ENCODE measurements at regions not wholly inside any gene's neighbourhood (a gene's known extent, or its start where the extent isn't known, plus 50 kb on each side); places are given as distances from the start of the nearest gene placed in this dataset.
"Not testable (repeated sequence)": the region's sequence is repeated elsewhere in the genome, so short reads cannot be mapped to it uniquely, and the experiment has no call there.

DNA sequence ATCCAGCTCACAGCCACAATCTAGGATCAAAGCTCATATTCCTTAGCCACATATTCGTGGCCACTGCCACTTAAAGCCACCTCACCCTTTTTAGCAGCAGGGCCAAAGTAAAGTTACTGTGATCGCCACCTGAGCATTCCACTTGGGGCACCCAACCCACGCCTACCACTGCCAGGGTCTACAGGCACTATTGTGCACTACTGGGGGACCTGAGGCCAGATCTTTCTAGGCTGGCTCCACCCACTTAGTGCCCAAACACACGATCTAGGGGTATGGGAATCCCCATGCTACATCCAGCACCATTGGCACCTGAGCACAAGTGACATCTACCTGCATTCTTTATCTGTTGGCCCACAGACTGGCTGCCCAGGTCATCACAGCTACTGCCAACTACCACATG, 517.9 kb upstream of the PRR20A start:
- ChIA-PET POLR2A (no interaction called here), CTCF (no interaction called here)
- H3K9me1 ChIP-seq (replicated peaks; ENCODE audit: control insufficient read depth, extremely low read depth, insufficient read depth, low read length), result no peaks in the 10 kb centered on the region
- no peak overlapping the region for H2AFZ ChIP-seq (ENCODE audit: low read depth, low read length)
- H3K9ac ChIP-seq (replicated peaks; ENCODE audit: extremely low read depth, insufficient read depth, low read length), result no peak overlapping the region
- FAIRE-seq, result no peak
- no peaks in the 10 kb centered on the region for H3K4me1 ChIP-seq (ENCODE audit: control insufficient read depth, extremely low read depth, insufficient read depth, low read length)
- no peaks in the 10 kb centered on the region for H3K27me3 ChIP-seq (ENCODE audit: control insufficient read depth in 2 of 2, insufficient read depth in 2 of 2, low read length in 2 of 2)
- no peak overlapping the region for H3K4me2 ChIP-seq (ENCODE audit: insufficient read depth, low read length)
- H3K27ac ChIP-seq (ENCODE audit: insufficient read depth, low read depth, low read length), result no peak overlapping the region
- no peaks in the 10 kb centered on the region for H3K9me3 ChIP-seq (replicated peaks; ENCODE audit: control insufficient read depth, insufficient read depth, low read length)
- no peaks in the 10 kb centered on the region for H3K79me2 ChIP-seq (ENCODE audit: control insufficient read depth, insufficient read depth, low read length)
- H3K4me3 ChIP-seq (replicated peaks in 1 of 3; ENCODE audit: insufficient read depth in 1 of 3, low read depth in 1 of 3, low read length in 3 of 3), result no peak overlapping the region
- dilution Hi-C loops (cut with MboI; ENCODE audit: extremely low pct_ligation_motif_present, low sequenced_read_pairs), result no loop called here
- intact Hi-C loops (cut with micrococcal nuclease), result no loop called here
- no peak for TF ChIP-seq GATA2 (IDR thresholded peaks at IDR 0.05; ENCODE audit: insufficient read depth, insufficient read length, low read depth, low read length)
- TF ChIP-seq, protein P1, sequence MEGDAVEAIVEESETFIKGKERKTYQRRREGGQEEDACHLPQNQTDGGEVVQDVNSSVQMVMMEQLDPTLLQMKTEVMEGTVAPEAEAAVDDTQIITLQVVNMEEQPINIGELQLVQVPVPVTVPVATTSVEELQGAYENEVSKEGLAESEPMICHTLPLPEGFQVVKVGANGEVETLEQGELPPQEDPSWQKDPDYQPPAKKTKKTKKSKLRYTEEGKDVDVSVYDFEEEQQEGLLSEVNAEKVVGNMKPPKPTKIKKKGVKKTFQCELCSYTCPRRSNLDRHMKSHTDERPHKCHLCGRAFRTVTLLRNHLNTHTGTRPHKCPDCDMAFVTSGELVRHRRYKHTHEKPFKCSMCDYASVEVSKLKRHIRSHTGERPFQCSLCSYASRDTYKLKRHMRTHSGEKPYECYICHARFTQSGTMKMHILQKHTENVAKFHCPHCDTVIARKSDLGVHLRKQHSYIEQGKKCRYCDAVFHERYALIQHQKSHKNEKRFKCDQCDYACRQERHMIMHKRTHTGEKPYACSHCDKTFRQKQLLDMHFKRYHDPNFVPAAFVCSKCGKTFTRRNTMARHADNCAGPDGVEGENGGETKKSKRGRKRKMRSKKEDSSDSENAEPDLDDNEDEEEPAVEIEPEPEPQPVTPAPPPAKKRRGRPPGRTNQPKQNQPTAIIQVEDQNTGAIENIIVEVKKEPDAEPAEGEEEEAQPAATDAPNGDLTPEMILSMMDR (IDR thresholded peaks at IDR 0.05; ENCODE audit: extremely low read depth in 1 of 2, insufficient read depth in 1 of 2, low read depth in 1 of 2, low read length in 2 of 2), result no peak
- DNase-seq (ENCODE audit: low read depth, low spot score), result no peak
- H4K20me1 ChIP-seq (replicated peaks; ENCODE audit: control insufficient read depth, extremely low read depth, insufficient read depth, low read length), result no peaks in the 10 kb centered on the region
- no TSS peak for BruUV-seq (replicated peaks)
- no peaks in the 10 kb centered on the region for H3K36me3 ChIP-seq (ENCODE audit: control insufficient read depth in 2 of 2, extremely low read depth in 1 of 2, insufficient read depth in 2 of 2, low read length in 2 of 2)

DNA sequence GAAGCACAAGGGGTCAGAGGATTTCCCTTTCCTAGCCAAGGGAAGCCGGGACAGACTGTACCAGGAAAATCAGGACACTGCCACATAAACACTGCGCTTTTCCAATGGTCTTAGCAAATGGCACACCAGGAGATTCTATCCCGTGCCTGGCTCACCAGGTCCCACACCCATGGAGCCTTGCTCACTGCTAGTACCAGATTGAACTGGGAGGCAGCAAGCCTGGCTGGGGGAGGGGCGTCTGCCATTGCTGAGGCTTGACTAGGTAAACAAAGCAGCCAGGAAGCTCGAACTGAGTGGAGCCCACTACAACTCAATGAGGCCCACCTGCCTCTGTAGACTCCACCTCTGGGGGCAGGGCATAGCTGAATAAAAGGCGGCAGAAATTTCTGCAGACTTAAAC, 511.8 kb upstream of the PRR20A start:
- CTCF ChIA-PET; H3K9me3 ChIP-seq (replicated peaks; ENCODE audit: control insufficient read depth, insufficient read depth, low read length); BruUV-seq (replicated peaks); DNase-seq (ENCODE audit: low read depth, low spot score); H3K9ac ChIP-seq (replicated peaks; ENCODE audit: extremely low read depth, insufficient read depth, low read length); intact Hi-C loops (cut with micrococcal nuclease); H3K4me1 ChIP-seq (ENCODE audit: control insufficient read depth, extremely low read depth, insufficient read depth, low read length); H3K27me3 ChIP-seq (ENCODE audit: control insufficient read depth in 2 of 2, insufficient read depth in 2 of 2, low read length in 2 of 2); FAIRE-seq; H3K9me1 ChIP-seq (replicated peaks; ENCODE audit: control insufficient read depth, extremely low read depth, insufficient read depth, low read length); H3K36me3 ChIP-seq (ENCODE audit: control insufficient read depth in 2 of 2, extremely low read depth in 1 of 2, insufficient read depth in 2 of 2, low read length in 2 of 2); POLR2A ChIA-PET; H3K79me2 ChIP-seq (ENCODE audit: control insufficient read depth, insufficient read depth, low read length); H3K4me3 ChIP-seq (replicated peaks in 1 of 3; ENCODE audit: insufficient read depth in 1 of 3, low read depth in 1 of 3, low read length in 3 of 3); H4K20me1 ChIP-seq (replicated peaks; ENCODE audit: control insufficient read depth, extremely low read depth, insufficient read depth, low read length); H3K27ac ChIP-seq (ENCODE audit: insufficient read depth, low read depth, low read length); dilution Hi-C loops (cut with MboI; ENCODE audit: extremely low pct_ligation_motif_present, low sequenced_read_pairs); H3K4me2 ChIP-seq (ENCODE audit: insufficient read depth, low read length); H2AFZ ChIP-seq (ENCODE audit: low read depth, low read length): not testable (repeated sequence)

DNA sequence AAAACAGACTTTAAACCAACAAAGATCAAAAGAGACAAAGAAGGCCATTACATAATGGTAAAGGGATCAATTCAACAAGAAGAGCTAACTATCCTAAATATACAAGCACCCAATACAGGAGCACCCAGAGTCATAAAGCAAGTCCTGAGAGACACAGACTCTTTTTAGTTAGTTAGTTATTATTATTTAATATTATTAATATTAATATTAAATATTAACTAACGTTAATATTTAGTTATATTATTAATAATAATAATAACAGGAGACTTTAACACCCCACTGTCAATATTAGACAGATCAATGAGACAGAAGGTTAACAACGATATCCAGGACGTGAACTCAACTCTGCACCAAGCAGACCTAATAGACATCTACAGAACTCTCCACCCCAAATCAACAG, 509.7 kb upstream of the PRR20A start:
- H3K4me1 ChIP-seq (ENCODE audit: control insufficient read depth, extremely low read depth, insufficient read depth, low read length); H3K4me3 ChIP-seq (replicated peaks in 1 of 3; ENCODE audit: insufficient read depth in 1 of 3, low read depth in 1 of 3, low read length in 3 of 3); H3K4me2 ChIP-seq (ENCODE audit: insufficient read depth, low read length); H3K79me2 ChIP-seq (ENCODE audit: control insufficient read depth, insufficient read depth, low read length); H3K27me3 ChIP-seq (ENCODE audit: control insufficient read depth in 2 of 2, insufficient read depth in 2 of 2, low read length in 2 of 2); dilution Hi-C loops (cut with MboI; ENCODE audit: extremely low pct_ligation_motif_present, low sequenced_read_pairs); H3K9me3 ChIP-seq (replicated peaks; ENCODE audit: control insufficient read depth, insufficient read depth, low read length); H4K20me1 ChIP-seq (replicated peaks; ENCODE audit: control insufficient read depth, extremely low read depth, insufficient read depth, low read length); H3K9me1 ChIP-seq (replicated peaks; ENCODE audit: control insufficient read depth, extremely low read depth, insufficient read depth, low read length); intact Hi-C loops (cut with micrococcal nuclease); H3K9ac ChIP-seq (replicated peaks; ENCODE audit: extremely low read depth, insufficient read depth, low read length); H2AFZ ChIP-seq (ENCODE audit: low read depth, low read length); H3K27ac ChIP-seq (ENCODE audit: insufficient read depth, low read depth, low read length); FAIRE-seq; BruUV-seq (replicated peaks); POLR2A ChIA-PET; H3K36me3 ChIP-seq (ENCODE audit: control insufficient read depth in 2 of 2, extremely low read depth in 1 of 2, insufficient read depth in 2 of 2, low read length in 2 of 2); DNase-seq (ENCODE audit: low read depth, low spot score); CTCF ChIA-PET: not testable (repeated sequence)
